GM10248 (cell line): ENCODE measurements at regions not wholly inside any gene's neighbourhood (a gene's known extent, or its start where the extent isn't known, plus 50 kb on each side); places are given as distances from the start of the nearest gene placed in this dataset.

ENCODE experiments used
- CTCF ChIA-PET: fragments of 300-600 bp; sonication (Branson Sonifier 250); formaldehyde crosslinking; extraction: SDS; loops from one replicate; lab custom pipeline; 2021; ENCODE audit warnings: antibody characterized with exemption; lab: Yijun Ruan, JAX
- POLR2A ChIA-PET: fragments of 350-650 bp; sonication (Branson Sonifier 250); formaldehyde crosslinking; extraction: SDS; loops from one replicate; lab custom pipeline; 2020; ENCODE audit warnings: antibody characterized with exemption; lab: Yijun Ruan, JAX
- DNase-seq: peaks from one replicate; pipeline ENCODE4 v3.0.0; 2012; ENCODE audit errors: extremely low spot score
- TF ChIP-seq, protein P1 (sequence below): IDR thresholded peaks from 2 replicates; pipeline ENCODE4 v1.5.1; 2012; ENCODE audit warnings: mild to moderate bottlenecking, low read depth; ENCODE audit errors: extremely low read depth, missing control alignments, control extremely low read depth

GRCh38 chr13:53703371-53704080 lies 674.9 kb downstream of the OLFM4 start:
- TF ChIP-seq, protein P1, sequence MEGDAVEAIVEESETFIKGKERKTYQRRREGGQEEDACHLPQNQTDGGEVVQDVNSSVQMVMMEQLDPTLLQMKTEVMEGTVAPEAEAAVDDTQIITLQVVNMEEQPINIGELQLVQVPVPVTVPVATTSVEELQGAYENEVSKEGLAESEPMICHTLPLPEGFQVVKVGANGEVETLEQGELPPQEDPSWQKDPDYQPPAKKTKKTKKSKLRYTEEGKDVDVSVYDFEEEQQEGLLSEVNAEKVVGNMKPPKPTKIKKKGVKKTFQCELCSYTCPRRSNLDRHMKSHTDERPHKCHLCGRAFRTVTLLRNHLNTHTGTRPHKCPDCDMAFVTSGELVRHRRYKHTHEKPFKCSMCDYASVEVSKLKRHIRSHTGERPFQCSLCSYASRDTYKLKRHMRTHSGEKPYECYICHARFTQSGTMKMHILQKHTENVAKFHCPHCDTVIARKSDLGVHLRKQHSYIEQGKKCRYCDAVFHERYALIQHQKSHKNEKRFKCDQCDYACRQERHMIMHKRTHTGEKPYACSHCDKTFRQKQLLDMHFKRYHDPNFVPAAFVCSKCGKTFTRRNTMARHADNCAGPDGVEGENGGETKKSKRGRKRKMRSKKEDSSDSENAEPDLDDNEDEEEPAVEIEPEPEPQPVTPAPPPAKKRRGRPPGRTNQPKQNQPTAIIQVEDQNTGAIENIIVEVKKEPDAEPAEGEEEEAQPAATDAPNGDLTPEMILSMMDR, result no peak
- ChIA-PET POLR2A (no interaction called here), CTCF (no interaction called here)
- no peak for DNase-seq

DNA sequence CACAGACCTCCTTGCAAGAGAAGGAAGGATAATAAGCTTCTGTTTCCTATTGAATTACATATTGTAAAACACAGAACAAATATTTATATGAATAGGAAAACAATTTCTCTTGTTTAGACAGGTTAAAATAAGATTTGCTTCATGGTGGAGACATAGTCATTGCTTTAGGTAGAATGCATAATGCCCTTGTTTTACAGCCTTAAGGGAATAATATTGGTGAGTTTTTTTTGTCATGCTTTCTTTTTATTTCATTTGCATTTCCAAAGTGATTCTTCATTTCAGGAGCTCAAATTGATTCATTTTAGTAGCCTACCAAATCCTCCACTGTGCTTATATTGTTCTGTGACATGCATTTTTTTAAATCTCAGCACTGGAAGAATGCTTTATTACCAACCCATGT lies 690.7 kb downstream of the OLFM4 start:
- DNase-seq, result no peak
- POLR2A ChIA-PET, result no interaction called here
- TF ChIP-seq, protein P1, result no peak
- CTCF ChIA-PET, result no interaction called here

DNA sequence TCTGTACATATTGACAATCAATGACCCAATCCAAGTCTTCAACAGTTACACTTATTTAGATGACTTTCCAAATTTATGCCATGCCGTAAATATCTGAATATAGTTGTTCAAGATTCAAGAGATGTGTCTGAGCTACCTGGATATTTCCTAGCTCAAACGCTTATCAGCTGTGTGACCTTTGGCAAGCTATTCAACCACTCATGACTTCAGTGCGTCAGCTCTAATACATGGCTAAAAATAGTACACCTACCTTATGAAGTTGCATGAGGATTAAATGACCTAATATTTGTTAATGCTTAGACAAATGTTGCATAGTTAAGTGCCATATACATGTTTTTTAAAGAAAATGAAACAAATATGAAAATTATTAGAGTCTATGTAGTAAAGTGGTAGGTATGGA lies 704.1 kb downstream of the OLFM4 start:
- TF ChIP-seq, protein P1, result no peak
- CTCF ChIA-PET, result no interaction called here
- no peak for DNase-seq
- POLR2A ChIA-PET, result no interaction called here

DNA sequence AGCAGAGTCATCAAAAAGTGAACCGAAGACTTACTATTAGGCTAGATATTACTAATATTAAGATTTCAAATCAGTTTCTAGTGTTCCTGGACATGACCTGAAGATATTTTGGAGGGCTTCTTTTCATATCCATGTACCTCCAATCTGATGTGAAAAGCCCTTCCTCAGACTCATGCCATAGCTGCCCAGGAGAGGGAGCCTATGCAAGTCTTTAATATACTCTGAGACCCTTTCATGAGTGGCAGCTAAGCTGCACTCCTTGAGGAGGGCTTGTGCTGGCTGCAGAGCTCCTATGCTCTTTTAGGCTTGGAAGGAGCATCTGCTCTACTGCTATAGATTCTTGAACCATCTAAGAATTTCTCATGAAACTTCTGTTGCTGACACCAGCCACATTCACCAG lies 715.3 kb downstream of the OLFM4 start:
- no peak for DNase-seq
- TF ChIP-seq, protein P1, result no peak
- ChIA-PET CTCF (no interaction called here), POLR2A (no interaction called here)

DNA sequence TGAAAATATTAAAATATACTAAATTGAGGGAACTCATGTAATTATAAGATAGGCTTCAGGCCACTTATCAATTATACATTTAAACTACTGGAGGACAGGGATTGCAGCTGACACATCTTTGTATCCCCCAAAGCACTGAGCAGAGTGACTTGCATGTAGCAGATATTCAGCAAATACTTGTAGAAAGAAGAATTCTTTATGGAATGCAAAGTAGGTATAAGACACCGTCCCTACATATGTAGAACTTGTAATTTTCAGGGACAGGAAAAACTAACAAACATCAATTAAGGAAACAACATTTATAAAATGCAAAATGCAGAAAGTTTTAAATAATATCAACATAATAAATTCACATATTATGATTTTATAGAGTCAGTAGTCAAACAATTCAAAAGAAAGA lies 719.2 kb downstream of the OLFM4 start:
- TF ChIP-seq, protein P1, result no peak
- ChIA-PET CTCF (interaction anchor here (1.4 kb wide), 1 partner anchor 8 kb away, joined by 3 read pairs; no protein-coding TSS in a partner anchor), POLR2A (no interaction called here)
- DNase-seq, result no peak

DNA sequence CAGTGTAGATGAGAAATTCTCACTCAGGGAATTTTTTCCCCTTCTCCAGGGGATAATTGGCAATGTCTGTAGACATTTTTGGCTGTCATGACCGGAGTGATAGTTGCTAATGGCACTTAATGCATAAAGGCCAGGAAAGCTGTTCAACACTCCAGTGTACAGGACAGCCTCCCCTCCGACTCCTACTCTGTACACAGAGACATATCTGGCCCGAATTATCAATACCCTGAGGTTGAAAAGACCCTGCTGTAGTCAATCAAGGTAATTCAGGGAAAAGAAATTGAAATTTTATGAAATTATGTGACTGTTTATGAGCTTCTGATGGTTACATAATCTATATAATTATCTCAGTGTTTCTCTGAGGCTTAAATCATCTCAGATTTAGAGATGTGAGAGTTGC lies 720.7 kb downstream of the OLFM4 start:
- TF ChIP-seq, protein P1, result no peak
- CTCF ChIA-PET, result interaction anchor here (1.4 kb wide), 1 partner anchor 10 kb away, joined by 3 read pairs; no protein-coding TSS in a partner anchor
- no peak for DNase-seq
- POLR2A ChIA-PET, result no interaction called here
